ENCODE measurements at regions not wholly inside any gene's neighbourhood (a gene's known extent, or its start where the extent isn't known, plus 50 kb on each side); places are given as distances from the start of the nearest gene placed in this dataset.

DNA sequence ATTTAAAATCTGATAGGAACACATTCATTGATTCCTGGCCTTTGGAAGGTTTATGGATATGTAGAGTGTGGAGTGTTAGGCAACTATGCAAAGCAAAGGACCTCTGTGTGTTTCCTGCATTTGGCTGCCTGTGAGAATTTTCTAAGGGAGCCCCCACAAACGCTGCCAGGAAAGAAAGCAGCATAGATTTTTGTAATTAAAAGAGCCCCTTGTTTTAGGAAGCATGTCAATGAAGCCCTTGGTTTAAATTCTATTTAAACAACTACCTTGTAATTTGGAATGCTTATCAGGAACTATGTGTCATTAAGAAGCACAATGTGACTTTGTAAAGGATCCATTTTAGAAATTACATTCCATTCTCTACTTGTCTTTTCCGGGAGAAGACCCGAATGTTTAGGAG lies 742.5 kb downstream of the NXPH1 start:
- intact Hi-C loops (cut with DNase I) = no loop called here
- peak in 1 of 42 donors; percentile 3 for DNase-seq

DNA sequence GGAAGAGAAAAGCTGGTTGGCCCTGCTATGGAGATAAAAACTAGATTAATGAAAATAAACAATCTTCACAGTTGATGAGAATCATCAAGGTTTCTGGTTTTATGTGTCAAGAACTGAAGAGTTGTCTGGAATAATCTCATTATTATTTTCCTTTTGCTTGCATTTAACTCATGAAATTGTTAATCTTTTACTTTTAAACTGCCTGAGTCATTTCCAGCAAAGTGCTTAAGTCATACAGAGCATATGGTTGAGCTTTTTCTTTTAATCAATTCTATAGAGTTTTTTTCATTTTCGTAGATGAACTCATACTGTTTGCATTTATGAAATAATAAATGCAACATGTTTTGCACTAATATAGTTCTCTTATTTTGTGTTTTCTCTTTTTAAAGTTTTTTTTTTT lies 747.9 kb downstream of the NXPH1 start:
- DNase-seq = no peak
- intact Hi-C loops (cut with DNase I) = no loop called here

DNA sequence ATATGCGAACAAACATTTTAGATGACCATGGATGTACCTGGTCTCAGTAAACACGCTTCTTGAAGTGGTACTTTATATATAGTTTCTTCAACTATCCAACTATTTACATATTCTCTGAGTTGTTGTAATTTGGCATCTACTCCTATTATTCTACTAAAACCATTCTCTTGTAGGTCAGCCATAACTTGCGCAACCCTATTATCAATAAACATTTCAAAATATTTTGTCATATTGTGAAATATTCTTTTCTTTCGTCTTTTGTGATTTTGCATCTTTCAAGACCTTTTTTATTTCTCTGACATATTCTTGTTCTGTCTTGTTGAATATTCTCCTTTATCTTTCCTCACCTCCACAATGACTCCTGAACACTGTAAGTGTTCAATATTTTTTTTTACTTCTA lies 753.3 kb downstream of the NXPH1 start:
- no peak for DNase-seq
- intact Hi-C loops (cut with DNase I) = no loop called here

DNA sequence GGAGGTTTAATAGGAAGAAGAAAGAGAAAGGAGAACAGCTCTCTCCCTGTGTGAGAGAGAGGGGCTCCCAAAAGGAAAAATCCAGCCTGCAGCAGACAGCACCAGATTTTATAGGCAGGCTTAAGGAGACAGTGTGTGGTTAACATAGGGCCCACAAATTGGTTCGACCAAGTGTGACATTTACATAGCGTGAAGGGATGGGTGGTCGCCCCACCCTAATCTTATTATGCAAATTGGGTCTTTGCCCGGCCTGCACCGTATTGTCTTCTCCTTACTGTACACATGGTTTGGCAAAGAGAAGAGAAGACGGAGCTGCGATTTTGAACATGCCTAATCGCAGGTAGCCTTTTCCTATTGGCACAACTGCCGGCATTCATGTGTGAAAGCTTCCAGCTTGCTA lies 756.3 kb downstream of the NXPH1 start:
- peak in 1 of 42 donors; percentile 2 for DNase-seq
- intact Hi-C loops (cut with DNase I) = no loop called here

DNA sequence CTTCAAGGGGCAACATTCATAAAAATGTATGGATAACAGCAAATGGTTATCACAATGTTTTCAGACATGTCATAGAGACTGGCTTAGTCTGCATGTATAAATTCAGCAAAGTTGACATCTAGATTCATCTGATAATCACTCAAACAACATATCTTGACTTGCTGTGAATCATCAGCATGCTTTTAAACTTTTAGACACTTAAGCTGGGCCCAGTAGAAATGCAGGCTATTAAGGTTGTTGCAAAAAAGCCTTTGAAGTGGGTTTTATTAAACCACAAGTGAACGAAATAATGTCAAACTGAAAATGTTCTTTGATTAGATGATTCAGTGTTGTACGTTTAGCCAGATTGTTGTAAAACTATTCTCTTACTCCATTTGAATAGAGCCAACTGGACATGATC lies 759.6 kb downstream of the NXPH1 start:
- no peak for DNase-seq
- intact Hi-C loops (cut with DNase I) = no loop called here

DNA sequence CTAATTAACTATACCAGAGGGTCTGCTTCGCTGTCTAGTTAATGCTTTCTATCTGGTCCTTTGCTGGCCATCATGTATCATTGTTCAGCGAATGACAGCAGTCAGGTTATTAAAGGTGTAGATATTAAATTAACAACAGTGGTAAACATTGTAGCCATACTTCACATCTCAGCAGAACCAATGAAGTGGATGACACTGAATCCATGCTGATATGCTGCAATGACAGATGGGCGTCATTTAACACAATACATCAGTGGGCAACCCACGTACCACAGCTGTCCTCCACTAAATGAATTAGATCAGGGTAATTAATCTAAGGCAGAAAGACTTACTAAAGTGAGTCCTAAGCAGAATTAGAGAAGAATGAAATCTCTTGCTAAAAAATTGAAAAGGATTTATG lies 767.2 kb downstream of the NXPH1 start:
- no peak for DNase-seq
- intact Hi-C loops (cut with DNase I) = no loop called here

DNA sequence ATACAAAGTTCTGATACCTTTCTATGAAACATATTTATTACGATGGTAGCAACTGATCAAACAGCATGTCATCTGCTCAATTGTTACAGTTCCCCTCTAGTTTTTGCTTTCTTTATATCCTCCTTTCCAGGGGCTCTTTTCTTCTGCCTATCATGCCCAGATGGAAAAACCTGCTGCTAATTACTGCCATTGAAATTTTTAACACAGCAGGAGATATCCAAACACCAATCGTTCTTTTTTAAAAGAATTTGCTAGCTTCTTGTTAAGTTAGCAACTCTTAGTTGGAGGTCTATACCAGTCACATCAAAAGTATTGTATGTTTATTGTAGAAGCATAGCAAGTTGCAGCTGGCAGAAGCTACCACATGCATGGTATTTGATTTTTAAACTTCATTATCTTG lies 768.5 kb downstream of the NXPH1 start:
- no peak for DNase-seq
- intact Hi-C loops (cut with DNase I) = no loop called here

DNA sequence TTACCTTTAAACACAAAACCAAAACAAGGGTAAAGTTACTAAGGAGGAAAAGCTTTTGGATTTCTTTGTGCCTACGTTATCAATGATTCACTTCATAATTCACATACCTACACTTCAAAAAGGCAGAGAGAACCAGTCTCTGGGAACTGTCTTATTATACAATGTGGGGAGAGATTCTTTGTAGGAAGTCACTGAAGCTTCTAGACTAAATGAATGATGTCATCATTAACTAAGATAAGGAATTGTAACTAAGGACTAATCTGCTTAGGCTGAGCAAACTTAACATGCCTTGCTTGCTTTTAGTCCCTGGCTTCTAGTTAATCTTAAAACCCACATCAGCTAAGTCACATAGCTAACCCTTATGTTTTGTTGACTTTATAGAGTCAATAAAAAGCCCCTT lies 771.2 kb downstream of the NXPH1 start:
- no peak for DNase-seq
- intact Hi-C loops (cut with DNase I) = no loop called here

DNA sequence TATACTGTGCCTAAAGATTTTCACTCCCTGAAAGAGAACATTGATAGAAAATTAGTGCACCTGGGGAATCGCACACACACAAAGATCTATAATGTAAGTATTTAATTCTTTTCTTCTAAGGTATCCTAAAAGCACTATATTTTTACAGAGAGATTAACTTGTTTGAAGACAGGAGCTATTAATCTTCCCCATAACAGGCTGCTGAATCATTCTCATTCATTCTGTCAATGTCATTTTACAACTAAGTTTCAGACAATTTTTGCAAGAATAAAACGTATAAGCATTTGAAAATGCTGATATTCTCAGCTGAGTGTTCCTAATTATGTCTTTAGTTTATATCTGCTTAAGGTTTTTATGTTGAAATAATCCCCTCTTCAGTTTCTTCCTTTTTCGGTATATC lies 776.7 kb downstream of the NXPH1 start:
- no peak for DNase-seq
- intact Hi-C loops (cut with DNase I) = no loop called here

DNA sequence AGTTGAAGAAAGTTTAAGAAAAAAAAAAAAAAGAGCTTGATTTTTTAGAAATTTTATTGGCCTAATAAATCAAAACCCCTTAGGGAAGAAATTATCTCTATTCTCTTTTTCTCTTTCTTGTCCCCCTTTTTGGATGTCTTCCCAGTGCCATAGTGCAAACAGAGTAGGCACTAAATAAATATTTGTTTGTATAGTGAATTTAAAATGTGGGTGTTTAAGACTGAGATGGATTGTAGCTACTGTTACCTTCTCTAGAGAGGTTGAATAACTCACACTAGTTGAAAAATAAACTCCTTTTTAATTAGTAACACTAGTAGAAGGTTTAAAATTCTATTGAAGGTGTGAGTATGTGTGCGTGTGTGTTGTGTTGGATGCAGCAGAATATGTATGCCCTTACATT lies 783.8 kb downstream of the NXPH1 start:
- DNase-seq = no peak

DNA sequence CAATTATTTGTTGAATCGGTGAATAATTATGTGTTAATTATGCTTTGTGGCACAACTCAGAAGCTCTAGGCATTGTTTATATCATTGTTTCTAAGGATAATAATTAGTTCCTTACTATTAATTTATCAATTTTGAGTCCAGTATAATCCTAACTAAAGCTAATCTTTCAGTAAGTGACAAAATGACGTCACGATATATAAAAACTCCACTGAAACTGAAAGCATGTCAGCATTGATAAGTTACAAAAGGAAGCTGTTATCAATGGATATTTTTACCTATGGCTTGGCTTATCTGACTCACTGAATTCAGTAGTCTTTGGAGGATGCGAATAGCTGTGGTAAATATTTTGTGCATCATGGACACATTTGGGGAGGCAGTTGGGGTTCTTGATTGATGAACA lies 793.1 kb downstream of the NXPH1 start:
- no peak for DNase-seq
- intact Hi-C loops (cut with DNase I) = no loop called here

More for the DNA sequence above, 783.8 kb downstream of the NXPH1 start:
- intact Hi-C loops (cut with DNase I) = no loop called here

DNA sequence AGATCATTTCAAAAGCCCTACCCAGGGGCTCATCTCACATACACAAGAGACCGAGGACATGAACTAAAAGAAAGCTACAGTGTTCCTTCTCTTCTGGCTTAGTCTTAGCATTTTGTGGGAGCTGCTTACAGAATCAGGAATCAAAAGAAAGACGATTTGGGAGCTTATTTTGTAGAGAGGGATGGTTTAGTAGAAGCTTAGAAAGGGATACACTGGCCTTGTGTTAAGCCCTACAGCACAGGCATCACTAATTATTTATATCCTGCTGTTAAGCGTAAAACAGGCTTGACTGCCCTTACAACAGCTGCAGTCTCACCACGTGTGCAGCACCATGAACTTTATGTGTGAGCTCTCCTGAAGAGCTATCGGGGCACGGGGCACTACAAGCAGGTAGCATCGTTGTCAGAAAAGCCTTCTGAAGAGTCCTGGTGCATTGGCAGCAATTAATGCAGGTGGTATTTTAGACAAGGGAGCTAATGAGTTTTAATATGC lies 798.3 kb downstream of the NXPH1 start:
- intact Hi-C loops (cut with DNase I) = no loop called here
- peak in 2 of 42 donors; percentile 2 to 11 for DNase-seq

DNA sequence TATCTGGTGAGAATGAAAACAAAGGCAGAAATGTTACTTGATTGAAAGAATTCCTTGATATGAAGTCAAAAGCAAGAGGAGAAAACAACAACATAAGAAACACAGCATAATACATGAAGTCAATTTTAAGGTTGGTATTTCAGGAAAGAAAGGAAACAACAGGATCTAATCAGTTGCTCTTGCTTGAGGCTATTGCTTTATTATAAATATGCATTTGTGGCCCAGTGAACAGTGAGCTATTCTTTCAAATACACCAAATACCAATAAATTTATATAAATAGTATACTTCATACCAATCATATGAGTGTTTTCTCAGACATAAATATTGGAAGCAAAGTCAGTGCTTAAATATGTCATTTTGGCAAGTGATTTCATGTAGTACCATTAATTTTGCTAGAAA lies 806.6 kb downstream of the NXPH1 start:
- no peak for DNase-seq
- intact Hi-C loops (cut with DNase I) = no loop called here

DNA sequence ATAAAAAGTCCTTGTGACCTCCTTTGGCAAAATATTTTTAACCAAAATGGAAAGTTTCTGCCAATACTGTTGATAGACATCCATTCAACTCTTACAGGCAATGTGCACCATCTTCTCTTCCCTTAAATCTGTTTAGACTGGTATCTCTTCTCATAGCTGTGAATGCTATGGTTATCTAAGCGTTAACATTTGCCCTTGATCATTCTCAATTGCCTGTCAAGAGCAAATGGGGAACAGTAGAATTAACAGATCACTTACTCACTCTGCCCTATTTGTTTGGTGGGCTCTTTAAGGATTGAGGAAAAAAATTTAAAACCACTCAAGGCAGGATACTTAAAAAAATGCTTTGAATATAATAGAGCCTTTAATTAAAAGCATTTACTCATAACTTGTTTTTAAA lies 808.4 kb downstream of the NXPH1 start:
- intact Hi-C loops (cut with DNase I) = no loop called here
- no peak for DNase-seq

DNA sequence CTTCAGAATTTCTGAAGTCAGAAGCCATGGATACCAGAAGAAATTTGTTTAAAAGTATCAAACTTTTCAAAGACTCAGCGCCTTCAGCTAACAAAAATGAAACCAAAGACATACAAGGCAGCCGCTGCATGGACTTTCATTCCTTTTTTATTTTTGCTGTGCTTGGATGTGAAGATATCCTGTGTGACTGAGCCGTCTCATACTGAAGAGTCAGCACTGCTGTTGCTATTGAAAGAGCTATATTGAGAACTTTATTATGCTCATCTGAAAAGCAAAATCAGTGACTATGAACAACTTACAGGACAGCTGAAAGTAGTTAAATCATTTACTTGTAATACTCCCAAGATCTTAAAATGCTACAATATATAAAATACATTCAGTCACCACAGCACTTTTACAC lies 809.2 kb downstream of the NXPH1 start:
- DNase-seq = no peak
- intact Hi-C loops (cut with DNase I) = no loop called here

DNA sequence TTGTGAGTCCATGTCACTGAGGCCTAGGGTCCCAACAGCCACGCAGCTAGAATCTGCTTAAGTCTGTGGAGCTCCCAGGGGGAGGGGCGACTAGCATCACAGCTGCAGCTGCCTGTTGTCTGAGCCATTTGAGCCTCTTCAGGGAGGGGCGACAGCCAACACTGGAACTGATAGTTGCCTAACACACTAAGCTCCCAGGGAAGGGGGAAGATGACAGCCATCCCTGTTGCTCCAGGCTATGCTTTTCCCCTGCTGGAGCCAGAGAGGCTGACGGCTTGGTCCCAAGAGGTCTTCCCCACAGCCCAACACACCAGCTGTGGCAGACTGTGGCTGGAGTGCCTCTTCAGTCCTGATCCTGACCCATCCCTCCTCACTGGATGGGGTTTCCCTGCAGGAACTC lies 817.5 kb downstream of the NXPH1 start:
- no peak for DNase-seq

DNA sequence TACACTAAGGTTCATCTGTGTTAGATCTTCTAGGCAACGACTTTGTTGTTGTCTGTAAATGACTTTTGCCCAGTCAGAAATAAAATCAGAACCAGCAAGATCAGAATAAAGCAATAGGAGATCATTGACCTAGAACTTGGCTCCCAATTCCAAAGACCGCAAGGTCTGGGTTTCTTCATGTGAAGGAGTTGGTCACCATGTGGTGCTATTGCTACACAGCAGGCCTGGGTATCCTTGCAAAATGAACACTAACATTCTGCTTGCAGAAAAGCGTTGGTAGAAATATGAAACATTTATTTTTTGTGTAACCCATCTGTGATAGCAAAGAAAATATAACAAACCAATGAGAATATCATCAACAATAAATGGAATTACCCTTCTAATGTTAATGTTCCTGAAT lies 831.0 kb downstream of the NXPH1 start:
- intact Hi-C loops (cut with DNase I) = no loop called here
- no peak for DNase-seq

More for the DNA sequence above, 817.5 kb downstream of the NXPH1 start:
- intact Hi-C loops (cut with DNase I) = no loop called here

DNA sequence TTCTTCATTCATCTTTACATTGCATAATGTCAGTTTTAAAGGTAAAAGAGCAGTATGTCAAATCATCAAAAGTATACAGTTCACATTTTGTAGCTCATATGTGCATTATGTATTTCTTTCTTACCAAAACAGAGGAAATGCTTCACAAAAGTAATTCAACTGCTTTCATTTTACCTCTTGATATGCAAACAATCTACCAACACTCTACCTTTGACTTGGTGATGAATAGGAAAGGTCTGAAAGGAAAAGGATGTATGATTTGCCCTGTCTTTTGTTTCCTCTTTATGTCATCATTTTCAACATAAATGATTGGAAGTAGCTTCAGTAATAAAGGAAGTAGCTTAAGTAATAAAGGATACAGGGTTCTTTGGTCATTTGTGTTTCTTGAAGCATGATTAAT lies 846.7 kb downstream of the NXPH1 start:
- no peak for DNase-seq
- intact Hi-C loops (cut with DNase I) = no loop called here

DNA sequence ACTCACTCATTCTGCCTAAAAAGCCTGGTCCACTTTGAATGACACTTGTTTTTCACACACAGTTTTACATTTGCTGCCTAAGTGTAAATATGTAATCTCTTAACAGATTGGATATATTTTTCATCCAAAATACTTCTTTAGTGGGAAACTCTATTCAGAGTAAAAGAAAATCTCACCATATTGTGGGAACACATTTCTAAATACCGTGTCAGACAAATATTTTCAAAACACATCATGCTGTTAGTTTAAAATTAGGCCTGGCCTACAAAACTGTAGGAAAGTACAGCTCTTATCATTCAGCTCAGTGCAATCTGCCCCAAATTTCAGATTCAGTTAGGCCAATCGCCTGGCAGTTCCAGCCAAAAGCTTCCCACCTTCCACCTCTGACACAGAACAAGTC lies 849.8 kb downstream of the NXPH1 start:
- no peak for DNase-seq
- intact Hi-C loops (cut with DNase I) = no loop called here

DNA sequence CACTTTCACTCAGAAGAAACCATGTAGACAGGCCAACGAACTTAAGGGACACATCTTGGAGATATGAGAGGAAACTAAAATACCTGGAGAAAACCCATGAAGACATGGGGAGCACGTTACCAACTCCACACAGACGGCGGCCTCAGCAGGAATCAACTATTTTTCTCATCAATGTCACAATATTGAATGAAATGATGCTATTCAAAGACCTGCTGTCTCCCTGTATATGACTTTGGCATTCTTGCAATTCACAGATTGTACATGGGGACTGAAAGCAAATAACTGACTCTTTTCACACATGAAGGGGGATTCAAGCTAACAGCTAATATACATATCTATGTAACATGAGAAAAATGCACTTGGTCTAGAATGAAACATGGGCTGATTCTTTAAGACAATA lies 869.0 kb downstream of the NXPH1 start:
- DNase-seq = no peak
- intact Hi-C loops (cut with DNase I) = no loop called here

DNA sequence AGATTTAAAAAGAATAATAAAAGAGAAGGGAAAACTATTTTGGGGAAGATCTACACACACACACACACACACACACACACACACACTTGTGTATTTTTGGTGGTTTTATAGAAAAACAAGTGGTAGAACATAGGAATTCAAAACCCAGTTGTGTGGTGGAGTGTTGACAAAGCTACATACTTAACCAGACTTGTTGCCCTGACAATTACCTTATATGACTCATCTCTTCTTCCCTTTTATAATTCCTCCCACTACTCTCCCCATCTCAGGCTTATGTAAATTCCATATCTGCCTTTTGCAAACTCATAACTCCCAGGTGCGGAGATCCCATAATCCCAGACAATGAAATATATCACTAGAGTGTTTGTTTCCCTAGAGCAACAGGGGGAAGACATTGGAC lies 873.7 kb downstream of the NXPH1 start:
- intact Hi-C loops (cut with DNase I) = no loop called here
- peak in 7 of 42 donors; percentile 8 to 41 (median 17) for DNase-seq

DNA sequence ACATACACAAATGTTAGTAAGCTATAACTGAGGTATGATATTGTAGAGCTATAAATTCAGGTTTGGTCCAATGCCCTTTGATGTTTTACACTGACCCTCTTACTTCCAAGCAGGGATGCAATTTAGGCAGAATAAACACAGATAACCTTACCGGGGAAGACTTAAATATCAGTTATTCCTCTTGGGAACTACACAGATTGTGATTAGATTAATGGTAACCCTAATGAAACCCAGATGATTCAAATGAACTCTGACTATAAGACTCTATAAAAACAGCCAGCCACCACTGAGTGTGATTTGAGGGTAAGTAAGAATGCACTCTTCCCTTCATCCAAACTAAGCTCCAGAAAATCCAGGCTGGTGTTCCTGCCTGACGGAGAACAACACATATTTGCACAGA lies 891.1 kb downstream of the NXPH1 start:
- DNase-seq = no peak
- intact Hi-C loops (cut with DNase I) = no loop called here

Measured in head of caudate nucleus (tissue), 42 donors.